ENCODE measurements at regions not wholly inside any gene's neighbourhood (a gene's known extent, or its start where the extent isn't known, plus 50 kb on each side); places are given as distances from the start of the nearest gene placed in this dataset.

DNA sequence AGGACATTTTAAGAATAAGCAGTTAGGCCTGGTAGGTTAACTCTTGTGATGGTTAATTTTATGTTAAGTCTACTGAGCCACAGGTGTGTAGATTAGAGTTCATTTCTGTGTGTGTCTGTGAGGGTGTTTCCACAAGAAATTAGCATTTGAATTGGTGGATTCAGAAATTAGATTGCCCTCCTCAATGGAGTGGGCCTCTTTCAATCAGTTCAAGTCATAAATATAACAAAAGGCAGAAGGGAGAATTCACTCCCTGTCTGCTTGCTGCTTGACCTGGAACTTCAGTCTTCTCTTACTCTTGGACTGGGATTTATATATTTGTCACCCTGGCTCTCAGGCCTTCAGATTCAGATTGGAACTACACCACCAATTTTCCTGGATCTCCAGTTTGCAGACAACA, 55.3 kb upstream of the POM121L12 start:
- ChIA-PET CTCF (no interaction called here), POLR2A (no interaction called here)
- Histone ChIP-seq H3K27ac (ENCODE audit: low read depth in 1 of 2, low read length in 2 of 2) (no peak overlapping the region), H3K4me3 (ENCODE audit: low read length) (no peak overlapping the region), H3K36me3 (ENCODE audit: insufficient read depth, low read length) (no peaks in the 10 kb centered on the region), H3K9me3 (ENCODE audit: control insufficient read depth in 1 of 2, insufficient read depth in 1 of 2, low read length in 2 of 2) (peaks cover 5 to 6% of the 10 kb centered on the region in 2 experiments), H3K4me1 (ENCODE audit: insufficient read depth, low read length) (no peaks in the 10 kb centered on the region), H3K27me3 (ENCODE audit: control insufficient read depth in 1 of 2, insufficient read depth in 2 of 2, low read length in 2 of 2) (no peaks in the 10 kb centered on the region)
- H3K36me3 Mint-ChIP-seq (ENCODE audit: low read depth): no peaks in the 10 kb centered on the region
- H3K4me1 Mint-ChIP-seq (ENCODE audit: low read depth): no peaks in the 10 kb centered on the region
- ATAC-seq (ENCODE audit: poor library complexity): no peak
- no peak overlapping the region for H3K27ac Mint-ChIP-seq
- intact Hi-C loops (cut with DNase I, micrococcal nuclease): no loop called here
- no peak overlapping the region for H3K4me3 Mint-ChIP-seq
- DNase-seq: no peak
- peaks cover 14% of the 10 kb centered on the region for H3K9me3 Mint-ChIP-seq
- TF ChIP-seq, protein P1, sequence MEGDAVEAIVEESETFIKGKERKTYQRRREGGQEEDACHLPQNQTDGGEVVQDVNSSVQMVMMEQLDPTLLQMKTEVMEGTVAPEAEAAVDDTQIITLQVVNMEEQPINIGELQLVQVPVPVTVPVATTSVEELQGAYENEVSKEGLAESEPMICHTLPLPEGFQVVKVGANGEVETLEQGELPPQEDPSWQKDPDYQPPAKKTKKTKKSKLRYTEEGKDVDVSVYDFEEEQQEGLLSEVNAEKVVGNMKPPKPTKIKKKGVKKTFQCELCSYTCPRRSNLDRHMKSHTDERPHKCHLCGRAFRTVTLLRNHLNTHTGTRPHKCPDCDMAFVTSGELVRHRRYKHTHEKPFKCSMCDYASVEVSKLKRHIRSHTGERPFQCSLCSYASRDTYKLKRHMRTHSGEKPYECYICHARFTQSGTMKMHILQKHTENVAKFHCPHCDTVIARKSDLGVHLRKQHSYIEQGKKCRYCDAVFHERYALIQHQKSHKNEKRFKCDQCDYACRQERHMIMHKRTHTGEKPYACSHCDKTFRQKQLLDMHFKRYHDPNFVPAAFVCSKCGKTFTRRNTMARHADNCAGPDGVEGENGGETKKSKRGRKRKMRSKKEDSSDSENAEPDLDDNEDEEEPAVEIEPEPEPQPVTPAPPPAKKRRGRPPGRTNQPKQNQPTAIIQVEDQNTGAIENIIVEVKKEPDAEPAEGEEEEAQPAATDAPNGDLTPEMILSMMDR (IDR thresholded peaks at IDR 0.05): no peak
- H3K27me3 Mint-ChIP-seq: no peaks in the 10 kb centered on the region

DNA sequence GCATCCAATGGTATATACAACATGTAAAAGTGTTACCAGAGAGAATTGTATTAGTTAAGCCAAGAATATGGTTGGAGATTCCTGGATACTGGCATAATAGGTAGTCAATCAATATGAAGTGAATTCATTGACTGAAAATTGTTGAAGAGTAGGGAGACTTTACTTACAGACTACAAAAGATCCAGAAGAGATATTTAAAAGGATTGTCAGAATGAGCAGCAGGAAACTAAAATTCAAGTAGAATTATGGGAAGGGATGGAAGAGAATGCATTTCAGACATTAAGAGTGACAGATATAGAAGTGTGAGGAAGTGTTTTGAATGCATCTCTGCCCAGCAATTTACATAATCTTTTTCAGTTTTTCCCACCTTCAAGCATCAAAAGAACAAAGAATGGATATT, 62.3 kb upstream of the POM121L12 start:
- no peak for DNase-seq

DNA sequence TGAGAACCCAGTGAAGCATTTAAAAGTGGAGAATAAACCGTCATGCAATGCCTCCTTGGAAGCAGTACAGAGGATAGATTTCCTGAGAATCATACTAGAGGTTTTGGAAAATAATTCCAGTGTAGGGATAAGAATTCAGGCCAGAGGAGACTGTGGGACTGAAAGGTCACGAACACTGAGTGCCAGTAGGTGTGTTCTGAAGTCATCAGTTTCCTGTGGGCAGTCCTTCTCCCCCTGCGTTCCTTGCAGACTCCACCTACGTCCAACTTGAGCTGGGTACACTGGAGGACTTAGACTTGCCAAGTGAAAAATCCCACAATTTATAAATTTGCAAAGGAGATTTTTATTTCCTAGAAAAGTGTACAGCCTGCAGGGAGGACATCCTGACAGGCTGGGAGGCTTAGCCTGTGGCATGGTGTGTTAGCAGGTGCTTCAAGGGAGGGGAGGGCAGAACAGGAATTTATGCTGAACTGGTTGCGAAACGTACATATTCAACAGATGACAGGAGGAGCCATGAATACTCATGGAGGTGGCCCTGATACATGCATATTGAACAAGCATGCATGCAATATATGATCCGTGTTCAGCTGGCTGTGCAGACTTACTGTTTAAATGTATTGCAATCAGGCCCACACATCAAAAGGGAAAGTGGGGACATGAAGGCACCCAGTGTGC, 72.9 kb upstream of the POM121L12 start:
- CTCF ChIA-PET: no interaction called here
- DNase-seq (no peak), ATAC-seq (ENCODE audit: poor library complexity) (no peak)
- Histone ChIP-seq H3K27ac (ENCODE audit: low read depth in 1 of 2, low read length in 2 of 2) (no peak overlapping the region), H3K9me3 (ENCODE audit: control insufficient read depth in 1 of 2, insufficient read depth in 1 of 2, low read length in 2 of 2) (peaks cover 9 to 17% of the 10 kb centered on the region in 2 experiments), H3K4me1 (ENCODE audit: insufficient read depth, low read length) (no peaks in the 10 kb centered on the region), H3K27me3 (ENCODE audit: control insufficient read depth in 1 of 2, insufficient read depth in 2 of 2, low read length in 2 of 2) (no peaks in the 10 kb centered on the region), H3K4me3 (ENCODE audit: low read length) (no peak overlapping the region), H3K36me3 (ENCODE audit: insufficient read depth, low read length) (no peaks in the 10 kb centered on the region)
- POLR2A ChIA-PET: no interaction called here
- Mint-ChIP-seq H3K9me3 (peaks cover 22% of the 10 kb centered on the region), H3K4me3 (no peak overlapping the region), H3K36me3 (ENCODE audit: low read depth) (no peaks in the 10 kb centered on the region), H3K27ac (no peak overlapping the region), H3K27me3 (no peaks in the 10 kb centered on the region), H3K4me1 (ENCODE audit: low read depth) (no peaks in the 10 kb centered on the region)
- TF ChIP-seq, protein P1 (IDR thresholded peaks at IDR 0.05): no peak
- intact Hi-C loops (cut with DNase I, micrococcal nuclease): no loop called here

More for the DNA sequence above, 62.3 kb upstream of the POM121L12 start:
- Mint-ChIP-seq H3K27me3 (no peaks in the 10 kb centered on the region), H3K9me3 (peaks cover 11% of the 10 kb centered on the region), H3K4me3 (no peak overlapping the region), H3K36me3 (ENCODE audit: low read depth) (no peaks in the 10 kb centered on the region), H3K4me1 (ENCODE audit: low read depth) (no peaks in the 10 kb centered on the region), H3K27ac (no peak overlapping the region)
- H3K4me1 ChIP-seq (ENCODE audit: insufficient read depth, low read length): no peaks in the 10 kb centered on the region
- ATAC-seq (ENCODE audit: poor library complexity): no peak
- TF ChIP-seq, protein P1 (IDR thresholded peaks at IDR 0.05): no peak
- H3K36me3 ChIP-seq (ENCODE audit: insufficient read depth, low read length): no peaks in the 10 kb centered on the region
- H3K9me3 ChIP-seq (ENCODE audit: control insufficient read depth in 1 of 2, insufficient read depth in 1 of 2, low read length in 2 of 2): peaks cover 0 to 13% of the 10 kb centered on the region in 2 experiments
- H3K27me3 ChIP-seq (ENCODE audit: control insufficient read depth in 1 of 2, insufficient read depth in 2 of 2, low read length in 2 of 2): no peaks in the 10 kb centered on the region
- H3K27ac ChIP-seq (ENCODE audit: low read depth in 1 of 2, low read length in 2 of 2): no peak overlapping the region
- POLR2A ChIA-PET: no interaction called here
- CTCF ChIA-PET: no interaction called here
- intact Hi-C loops (cut with DNase I, micrococcal nuclease): no loop called here
- H3K4me3 ChIP-seq (ENCODE audit: low read length): no peak overlapping the region

All from CD4-positive, alpha-beta T cell (primary cell).